Activated naive CD4-positive, alpha-beta T cell treated with anti-CD3 and anti-CD28 coated beads, Interleukin-2, amount 50 U/mL, for 72 hours (primary cell): ENCODE measurements at regions not wholly inside any gene's neighbourhood (a gene's known extent, or its start where the extent isn't known, plus 50 kb on each side); places are given as distances from the start of the nearest gene placed in this dataset.
"Not testable (repeated sequence)": the region's sequence is repeated elsewhere in the genome, so short reads cannot be mapped to it uniquely, and the experiment has no call there.

ENCODE experiments used
- ATAC-seq, 2 donors: fragments of 150-1000 bp; cut with Tn5 transposase; 2 replicates each; pipeline ENCODE4 v1.10.0; 2021; ENCODE audit warnings: mild to moderate bottlenecking in 2 of 2, moderate library complexity in 2 of 2
- DNase-seq, 2 donors: peaks; one replicate each; pipeline ENCODE4 v3.0.0; 2021 to 2022; ENCODE audit warnings: low spot score in 2 of 2
- H3K27ac Mint-ChIP-seq, 2 donors: one replicate each; pipeline ENCODE4 v1.8.0; 2022; ENCODE audit warnings: mild to moderate bottlenecking in 2 of 2, mixed read lengths in 2 of 2
- H3K36me3 Mint-ChIP-seq, 2 donors: one replicate each; pipeline ENCODE4 v1.8.0; 2022; ENCODE audit warnings: mixed read lengths in 2 of 2
- H3K9me3 Mint-ChIP-seq, 2 donors: one replicate each; pipeline ENCODE4 v1.8.0; 2022; ENCODE audit warnings: mixed read lengths in 2 of 2

DNA sequence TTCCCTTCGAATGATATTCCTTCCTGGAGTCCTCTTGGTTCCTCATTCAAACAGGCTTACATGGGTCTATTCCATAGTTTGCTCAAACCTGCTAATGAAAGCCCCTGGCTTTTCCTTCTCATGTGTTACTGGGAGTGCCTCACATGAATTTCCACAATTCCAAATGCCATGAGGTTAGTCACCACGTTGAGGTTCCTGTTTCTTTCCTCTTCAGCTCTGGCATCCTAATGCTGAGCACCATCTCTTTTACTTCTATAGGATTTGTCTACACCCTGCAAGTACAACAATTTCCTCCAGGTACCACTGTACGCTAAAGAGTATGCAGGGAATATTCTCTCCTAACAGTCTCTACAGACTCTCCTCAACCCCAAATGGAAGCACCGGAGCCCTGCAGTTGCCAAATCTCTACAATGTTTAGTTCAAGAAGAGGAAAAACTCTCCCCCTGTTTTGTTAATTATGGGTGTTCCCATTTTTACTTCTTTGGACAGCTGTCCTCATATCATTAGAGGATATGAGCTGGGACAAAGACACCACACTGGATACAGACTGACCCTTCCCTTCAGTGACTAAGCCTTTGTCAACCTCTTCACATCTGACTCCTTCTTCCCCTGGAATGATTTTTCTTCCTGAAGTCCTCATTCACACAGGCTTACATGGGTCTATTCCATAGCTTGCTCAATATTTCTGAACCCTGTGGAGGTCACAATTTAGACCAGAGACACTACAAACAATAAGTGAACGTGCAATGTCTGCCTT lies 145.8 kb upstream of the BET1 start:
- no peak overlapping the region for H3K27ac Mint-ChIP-seq
- H3K36me3 Mint-ChIP-seq: no peaks in the 10 kb centered on the region
- no peak for DNase-seq
- ATAC-seq: no peak
- no peaks in the 10 kb centered on the region for H3K9me3 Mint-ChIP-seq

DNA sequence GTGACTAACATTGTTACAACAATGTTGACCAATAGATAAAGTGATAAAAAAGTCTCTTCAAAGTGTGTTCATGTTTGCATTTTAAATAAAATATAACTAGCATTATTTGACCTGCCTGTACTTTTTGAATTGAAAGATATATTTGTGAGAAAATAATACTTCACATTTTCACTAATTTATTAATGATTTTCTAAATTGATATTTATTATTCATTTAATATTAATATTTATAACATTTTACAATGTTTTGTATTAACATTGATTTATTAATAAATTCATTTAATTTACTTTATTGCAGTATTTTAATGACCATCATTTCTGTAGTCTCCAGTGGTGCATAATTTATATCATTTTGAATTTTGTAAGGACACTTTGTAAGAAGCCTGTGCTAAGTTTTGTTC lies 150.0 kb upstream of the BET1 start:
- DNase-seq (no peak), ATAC-seq (no peak)
- H3K9me3 Mint-ChIP-seq: no peaks in the 10 kb centered on the region
- no peaks in the 10 kb centered on the region for H3K36me3 Mint-ChIP-seq
- no peak overlapping the region for H3K27ac Mint-ChIP-seq

DNA sequence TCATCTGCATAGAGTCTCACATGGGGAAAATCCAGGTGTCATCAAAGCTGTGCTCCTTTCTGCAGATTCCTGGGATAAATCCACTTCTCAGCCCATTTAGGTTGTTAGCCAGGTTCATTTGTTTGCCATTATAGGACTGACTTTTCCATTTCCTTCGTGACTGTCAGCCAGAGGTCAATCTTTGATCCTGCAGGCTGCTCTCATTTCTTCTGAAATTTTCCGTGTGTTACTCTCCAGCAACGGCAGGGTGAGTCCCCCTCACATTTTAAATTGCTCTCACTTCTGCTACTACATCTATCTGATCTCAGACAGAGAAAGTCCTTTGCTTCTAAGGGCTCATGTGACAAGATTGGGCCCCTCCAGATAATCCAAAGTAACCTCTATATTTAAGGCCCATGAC lies 150.7 kb upstream of the BET1 start:
- H3K9me3 Mint-ChIP-seq: no peaks in the 10 kb centered on the region
- no peak overlapping the region for H3K27ac Mint-ChIP-seq

DNA sequence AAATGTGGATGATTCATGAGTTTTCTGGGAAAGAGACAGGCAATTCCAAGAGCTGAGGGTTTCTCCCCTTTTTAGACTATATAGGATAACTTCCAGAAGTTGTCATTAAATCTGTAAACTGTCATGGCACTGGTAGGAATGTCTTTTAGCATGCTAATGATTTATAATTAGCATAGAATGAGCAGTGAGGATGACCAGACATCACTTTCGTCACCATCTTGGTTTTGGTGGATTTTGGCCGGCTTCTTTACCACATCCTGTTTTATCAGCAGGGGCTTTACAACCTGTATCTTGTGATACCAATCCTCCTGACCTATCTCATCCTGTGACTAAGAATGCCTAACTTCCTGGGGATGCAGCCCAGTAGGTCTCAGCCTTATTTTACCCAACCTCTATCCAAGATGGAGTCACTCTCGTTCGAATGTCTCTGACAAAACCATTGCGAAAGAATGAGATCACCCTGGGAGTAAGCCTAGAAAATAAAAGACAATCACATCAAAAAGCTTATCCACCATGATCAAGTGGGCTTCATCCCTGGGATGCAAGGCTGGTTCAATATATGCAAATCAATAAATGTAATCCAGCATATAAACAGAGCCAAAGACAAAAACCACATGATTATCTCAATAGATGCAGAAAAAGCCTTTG lies 153.6 kb upstream of the BET1 start:
- DNase-seq, H3K36me3 Mint-ChIP-seq, H3K27ac Mint-ChIP-seq, H3K9me3 Mint-ChIP-seq: not testable (repeated sequence)
- peak in 1 of 2 donors; percentile 71 for ATAC-seq

More for the DNA sequence above, 150.7 kb upstream of the BET1 start:
- no peak for ATAC-seq
- DNase-seq: no peak
- H3K36me3 Mint-ChIP-seq: no peaks in the 10 kb centered on the region

DNA sequence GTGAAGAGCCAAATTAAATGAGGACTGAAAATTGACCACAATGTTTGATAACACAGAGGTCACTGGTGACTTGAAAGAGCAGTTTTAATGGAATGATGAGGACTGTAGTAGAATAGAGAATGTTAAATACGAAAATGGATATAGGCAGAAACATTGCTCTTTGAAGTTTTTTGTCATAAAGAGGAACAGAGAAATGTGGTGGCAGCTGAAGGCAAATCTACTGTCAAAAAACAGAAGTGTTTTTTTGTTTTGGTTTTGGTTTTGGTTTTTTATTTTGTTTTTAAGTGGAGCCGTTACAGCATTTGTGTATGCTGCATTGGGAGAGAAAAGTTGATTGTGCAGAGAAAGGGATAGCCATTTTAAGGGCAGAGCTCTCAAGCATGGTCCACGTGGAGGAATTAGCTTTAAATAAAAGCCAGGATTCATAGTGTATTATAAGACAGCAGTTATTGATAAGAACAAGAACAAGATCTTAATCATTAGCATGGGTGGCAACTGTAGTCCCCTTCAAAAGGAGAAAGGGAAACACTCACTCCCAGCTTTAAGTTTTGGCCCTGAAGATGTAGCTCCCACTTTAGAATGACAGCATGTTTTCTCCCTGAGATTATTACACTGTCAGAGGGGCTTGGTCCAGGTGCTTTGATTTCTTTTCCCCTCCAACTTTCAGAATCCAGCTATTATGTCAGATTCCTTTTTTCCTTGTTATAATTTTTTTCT lies 156.7 kb upstream of the BET1 start:
- no peak overlapping the region for H3K27ac Mint-ChIP-seq
- H3K9me3 Mint-ChIP-seq: no peaks in the 10 kb centered on the region
- DNase-seq: no peak
- ATAC-seq: peak in 1 of 2 donors; percentile 43
- no peaks in the 10 kb centered on the region for H3K36me3 Mint-ChIP-seq

DNA sequence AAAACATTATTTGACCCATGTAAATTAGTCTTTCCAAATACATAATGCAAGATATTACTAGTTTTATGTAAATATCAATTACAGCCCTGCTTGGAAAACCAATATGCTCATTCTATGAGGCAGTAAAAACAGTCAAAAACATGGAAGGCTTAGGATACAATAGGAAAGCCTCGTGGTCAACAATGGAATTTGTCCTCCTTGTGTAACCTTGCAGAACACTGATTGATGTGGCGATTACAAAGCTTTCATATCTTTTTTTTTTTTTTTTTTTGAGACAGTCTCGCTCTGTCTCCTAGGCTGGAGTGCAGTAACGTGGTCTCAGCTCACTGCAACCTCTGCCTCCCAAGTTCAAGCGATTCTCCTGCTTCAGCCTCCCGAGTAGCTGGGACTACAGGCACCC lies 157.3 kb upstream of the BET1 start:
- ATAC-seq (no peak), DNase-seq (no peak)
- H3K9me3 Mint-ChIP-seq: no peaks in the 10 kb centered on the region
- H3K27ac Mint-ChIP-seq: no peak overlapping the region
- no peaks in the 10 kb centered on the region for H3K36me3 Mint-ChIP-seq

DNA sequence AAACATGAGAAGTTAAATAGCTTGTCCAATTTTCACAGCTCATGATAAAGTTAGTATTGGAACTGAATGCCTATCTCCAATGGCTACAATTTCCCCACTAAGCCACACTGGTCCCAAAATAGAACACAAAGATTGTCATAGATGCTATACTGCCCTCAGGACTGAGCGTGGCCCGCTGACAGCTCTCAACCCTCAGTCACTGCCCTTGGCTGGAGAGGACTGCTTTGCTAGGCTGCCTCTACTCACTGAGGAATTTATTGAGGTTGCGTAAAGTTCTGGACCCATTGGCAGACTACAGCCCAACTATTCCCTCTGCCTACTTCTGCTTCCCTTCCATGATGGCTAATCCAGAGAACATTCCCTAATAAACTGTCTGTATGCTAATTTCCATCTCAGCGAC lies 165.5 kb upstream of the BET1 start:
- Mint-ChIP-seq H3K36me3 (no peaks in the 10 kb centered on the region), H3K9me3 (peaks cover 5 to 7% of the 10 kb centered on the region in 2 donors), H3K27ac (no peak overlapping the region)
- DNase-seq (no peak), ATAC-seq (no peak)

DNA sequence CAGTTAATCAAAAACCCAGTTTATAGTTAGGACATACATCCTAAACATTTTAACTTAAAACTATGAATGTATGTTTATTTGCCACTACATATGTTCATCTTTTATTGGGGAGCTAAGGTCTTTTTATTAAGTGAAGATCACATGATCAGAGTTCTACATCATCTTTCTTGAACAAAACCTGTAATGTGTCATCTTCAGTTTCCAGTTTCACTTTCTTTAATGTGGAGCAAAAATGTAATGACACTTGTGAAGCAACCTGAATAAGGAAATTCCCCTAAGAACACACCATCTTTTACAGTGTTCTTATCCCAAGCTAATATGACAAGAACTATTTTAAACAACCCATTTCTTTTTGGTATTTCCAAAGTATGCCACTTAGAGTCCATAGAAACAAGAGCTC lies 166.7 kb upstream of the BET1 start:
- H3K27ac Mint-ChIP-seq: no peak overlapping the region
- no peaks in the 10 kb centered on the region for H3K36me3 Mint-ChIP-seq
- peak; percentile 39 to 73 for ATAC-seq
- DNase-seq: no peak
- H3K9me3 Mint-ChIP-seq: peaks cover 5 to 7% of the 10 kb centered on the region in 2 donors

DNA sequence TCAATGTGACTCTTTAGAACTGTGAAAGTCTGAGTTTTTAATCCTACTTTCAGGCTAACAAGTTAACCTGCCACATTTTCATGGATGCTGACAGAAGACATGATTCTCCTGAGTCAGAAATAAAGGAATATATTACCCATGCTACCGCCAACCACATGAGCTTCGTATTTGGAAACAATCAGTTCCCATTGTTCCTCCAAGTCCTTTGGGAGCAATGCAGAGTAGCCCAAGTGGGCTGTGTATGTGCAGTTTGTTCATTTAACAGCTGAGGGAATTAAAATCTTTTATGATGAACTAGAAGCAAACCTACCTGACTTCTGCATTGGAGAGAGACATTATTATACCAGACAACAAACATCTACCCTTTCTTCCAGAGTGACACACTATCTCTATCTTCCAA lies 169.3 kb upstream of the BET1 start:
- peaks cover 0 to 5% of the 10 kb centered on the region in 2 donors for H3K36me3 Mint-ChIP-seq
- H3K27ac Mint-ChIP-seq: no peak overlapping the region
- peaks cover 9 to 18% of the 10 kb centered on the region in 2 donors for H3K9me3 Mint-ChIP-seq
- DNase-seq: no peak
- ATAC-seq: no peak

DNA sequence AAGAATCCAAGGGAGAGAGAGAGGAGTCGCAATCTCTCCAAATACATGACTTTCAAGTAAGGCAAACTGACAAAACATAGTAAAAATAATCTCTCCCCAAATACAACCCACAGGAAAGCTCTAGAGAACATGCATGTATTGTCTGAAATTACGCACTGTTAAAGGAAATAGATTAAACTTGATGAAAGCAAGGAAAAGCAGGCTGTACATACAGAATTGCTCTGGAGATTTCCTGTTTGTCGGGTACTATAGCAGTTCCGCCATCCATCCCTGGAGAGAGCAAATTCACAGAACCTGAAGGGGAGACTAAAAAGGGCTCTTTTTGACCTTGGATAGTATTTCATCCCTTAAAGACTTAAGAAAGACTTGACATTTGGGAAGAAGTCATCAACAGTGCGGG lies 170.2 kb upstream of the BET1 start:
- H3K9me3 Mint-ChIP-seq: peaks cover 9 to 18% of the 10 kb centered on the region in 2 donors
- DNase-seq: no peak
- no peak for ATAC-seq
- H3K27ac Mint-ChIP-seq: no peak overlapping the region
- H3K36me3 Mint-ChIP-seq: peaks cover 0 to 5% of the 10 kb centered on the region in 2 donors

DNA sequence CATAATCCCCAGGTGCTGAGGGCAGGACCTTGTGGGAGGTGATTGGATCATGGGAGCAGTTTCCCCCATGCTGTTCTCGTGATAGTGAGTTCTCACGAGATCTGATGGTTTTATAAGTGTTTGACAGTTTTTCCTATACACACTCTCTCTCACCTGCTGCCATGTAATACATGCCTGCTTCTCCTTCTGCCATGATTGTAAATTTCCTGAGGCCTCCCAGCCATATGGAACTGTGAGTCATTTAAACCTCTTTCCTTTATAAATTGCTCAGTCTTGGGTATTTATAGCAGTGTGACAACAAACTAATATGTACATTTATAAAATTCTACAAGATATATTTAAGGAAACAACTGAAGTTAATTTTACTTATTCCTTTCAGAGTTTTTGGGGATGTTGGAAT lies 170.8 kb upstream of the BET1 start:
- Mint-ChIP-seq H3K27ac (no peak overlapping the region), H3K9me3 (peaks cover 9 to 18% of the 10 kb centered on the region in 2 donors), H3K36me3 (peaks cover 0 to 5% of the 10 kb centered on the region in 2 donors)
- DNase-seq: no peak
- ATAC-seq: no peak

DNA sequence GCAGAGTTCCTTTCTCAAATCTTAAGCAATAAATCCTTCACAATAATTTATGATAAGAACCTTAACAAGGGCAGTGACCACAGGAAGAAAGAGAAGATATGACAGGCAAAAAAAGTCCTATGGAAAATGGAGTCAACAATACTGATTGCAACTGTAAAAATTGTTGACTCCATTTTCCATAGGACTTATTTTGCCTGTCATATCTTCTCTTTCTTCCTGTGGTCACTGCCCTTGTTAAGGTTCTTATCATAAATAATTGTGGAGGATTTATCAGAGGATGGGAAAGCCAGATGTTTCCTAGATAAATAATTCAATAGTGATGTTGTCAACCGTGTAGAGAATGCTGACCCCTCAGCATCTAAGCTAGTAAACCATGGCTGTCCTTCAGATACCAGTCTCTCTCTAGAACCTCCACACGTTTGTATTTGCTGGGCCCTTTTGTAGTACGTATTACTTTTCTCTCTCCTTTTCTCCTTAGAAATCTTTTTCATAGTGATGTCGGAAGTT lies 172.6 kb upstream of the BET1 start:
- peaks cover 5 to 11% of the 10 kb centered on the region in 2 donors for H3K9me3 Mint-ChIP-seq
- H3K27ac Mint-ChIP-seq: no peak overlapping the region
- H3K36me3 Mint-ChIP-seq: peaks cover 0 to 5% of the 10 kb centered on the region in 2 donors
- no peak for DNase-seq
- ATAC-seq: no peak

DNA sequence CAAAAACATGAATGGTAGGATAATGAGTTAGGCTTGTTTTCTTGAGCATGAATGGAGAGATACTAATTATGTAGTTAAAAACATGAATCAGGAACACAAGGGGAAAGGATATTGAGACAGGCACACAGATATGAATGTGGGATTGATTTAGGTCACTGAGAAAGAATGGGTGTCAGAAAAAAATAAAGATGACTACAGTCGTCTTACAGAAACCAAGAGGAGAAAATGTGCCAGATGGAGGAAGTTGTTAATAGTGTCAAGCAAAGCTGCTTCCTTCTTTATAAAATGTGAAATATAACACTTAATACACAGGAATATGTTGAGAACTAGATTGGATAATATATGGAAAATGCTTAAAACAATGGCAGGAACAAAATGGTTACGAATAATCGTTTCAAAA lies 173.3 kb upstream of the BET1 start:
- ATAC-seq (no peak), DNase-seq (no peak)
- H3K9me3 Mint-ChIP-seq: peaks cover 5 to 11% of the 10 kb centered on the region in 2 donors
- H3K36me3 Mint-ChIP-seq: peaks cover 0 to 5% of the 10 kb centered on the region in 2 donors
- no peak overlapping the region for H3K27ac Mint-ChIP-seq

DNA sequence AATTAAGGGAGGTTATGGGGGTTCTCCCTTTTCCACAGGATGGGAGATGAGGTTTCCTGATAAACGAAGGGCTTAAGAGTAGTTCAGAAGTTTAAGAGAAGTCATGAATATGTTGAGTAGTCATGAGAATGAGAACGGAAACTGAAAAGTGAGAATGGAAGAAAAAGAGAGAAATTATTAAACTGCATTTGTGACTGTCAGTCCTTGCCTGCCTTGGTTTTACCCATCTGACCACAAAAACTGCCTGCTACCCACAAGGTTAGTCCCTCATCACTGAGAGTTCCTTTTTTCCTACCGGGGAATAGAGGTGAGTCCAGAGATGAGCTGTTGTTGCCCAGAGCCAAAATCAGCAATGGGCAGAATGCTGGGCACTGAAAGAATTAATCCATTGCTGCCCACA lies 174.1 kb upstream of the BET1 start:
- ATAC-seq: peak; percentile 66 to 76
- H3K36me3 Mint-ChIP-seq: peaks cover 0 to 5% of the 10 kb centered on the region in 2 donors
- peaks cover 5 to 11% of the 10 kb centered on the region in 2 donors for H3K9me3 Mint-ChIP-seq
- DNase-seq: no peak
- no peak overlapping the region for H3K27ac Mint-ChIP-seq

DNA sequence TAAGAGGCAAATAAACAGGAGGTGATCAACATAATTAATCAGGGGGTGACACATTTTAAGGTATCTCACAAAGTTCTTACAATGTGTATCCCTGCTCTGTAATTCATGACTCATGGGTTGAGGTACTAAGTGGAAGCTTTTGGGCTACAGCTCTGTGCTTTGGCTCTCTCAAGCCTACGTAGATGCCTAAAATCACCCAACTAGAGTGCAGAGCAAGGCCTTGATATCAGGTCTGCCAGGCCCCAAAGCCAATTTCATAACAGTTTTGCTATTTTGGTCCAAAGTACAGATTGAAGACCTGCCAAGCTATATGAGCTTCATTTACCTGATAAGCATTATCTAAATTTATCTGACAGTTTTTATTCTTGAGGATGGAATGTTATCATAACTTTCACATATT lies 175.3 kb upstream of the BET1 start:
- ATAC-seq: no peak
- H3K9me3 Mint-ChIP-seq: peaks cover 5 to 11% of the 10 kb centered on the region in 2 donors
- H3K27ac Mint-ChIP-seq: no peak overlapping the region
- DNase-seq: no peak
- peaks cover 0 to 5% of the 10 kb centered on the region in 2 donors for H3K36me3 Mint-ChIP-seq

DNA sequence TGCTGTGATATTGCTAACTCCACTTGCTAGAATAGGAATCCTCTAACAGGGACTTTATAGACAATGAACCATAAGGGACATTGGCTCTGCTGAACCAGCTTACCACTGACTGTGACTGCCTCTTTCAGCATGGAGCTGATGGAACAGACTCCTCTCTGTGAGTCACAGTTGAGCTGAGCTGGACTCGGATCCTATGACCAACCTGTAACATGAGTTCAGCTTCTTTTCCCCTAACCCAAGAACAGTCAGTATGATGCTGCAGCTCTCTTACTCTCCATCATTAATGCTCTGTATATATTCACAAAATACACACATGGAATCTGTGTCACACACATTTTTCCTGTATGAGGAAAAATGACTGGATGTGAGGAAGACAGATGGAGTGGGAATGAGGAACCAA lies 177.9 kb upstream of the BET1 start:
- DNase-seq (no peak), ATAC-seq (no peak)
- H3K27ac Mint-ChIP-seq: no peak overlapping the region
- H3K36me3 Mint-ChIP-seq: peaks cover 0 to 2% of the 10 kb centered on the region in 2 donors
- H3K9me3 Mint-ChIP-seq: peaks cover 5 to 13% of the 10 kb centered on the region in 2 donors

DNA sequence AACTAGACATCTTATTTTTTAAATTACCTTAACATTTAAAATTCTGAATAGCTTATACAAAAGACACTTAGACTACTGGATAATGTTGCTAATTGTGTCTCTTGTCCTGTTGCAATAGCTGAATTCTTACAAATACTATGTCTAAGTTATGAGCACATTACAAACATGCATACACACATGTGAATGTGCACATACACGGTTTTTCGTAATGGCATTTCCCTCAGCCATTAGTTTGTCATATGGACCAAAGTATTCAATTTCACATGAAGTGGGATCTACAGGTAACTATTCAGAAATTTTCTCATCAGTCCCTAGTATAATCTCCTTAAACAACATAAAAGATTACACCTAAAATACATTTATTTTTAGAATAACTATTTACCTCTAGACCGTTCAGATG lies 178.6 kb upstream of the BET1 start:
- DNase-seq (no peak), ATAC-seq (no peak)
- Mint-ChIP-seq H3K36me3 (no peaks in the 10 kb centered on the region), H3K9me3 (peaks cover 5 to 8% of the 10 kb centered on the region in 2 donors), H3K27ac (no peak overlapping the region)
